Lung (tissue), 11 donors: ENCODE measurements at regions not wholly inside any gene's neighbourhood (a gene's known extent, or its start where the extent isn't known, plus 50 kb on each side); places are given as distances from the start of the nearest gene placed in this dataset.

Experiments
- ATAC-seq: fragments of 200-7000 bp; cut with Tn5 transposase; one replicate; pipeline ENCODE4 v1.9.1; 2020; ENCODE audit warnings: moderate number of reproducible peaks; ENCODE audit not compliant: insufficient read depth, low FRiP score
- DNase-seq, 3 donors: peaks; one replicate each; pipeline ENCODE4 v3.0.0-alpha.2; 2013 to 2017
- H3K27ac ChIP-seq, 2 donors: one replicate each; pipeline ENCODE4 v1.5.1; 2013; ENCODE audit warnings: mild to moderate bottlenecking in 2 of 2, moderate library complexity in 2 of 2, control low read depth in 1 of 2, inconsistent platforms in 1 of 2, low read depth in 1 of 2, low read length in 1 of 2
- H3K27me3 ChIP-seq, 3 donors: one replicate each; pipeline ENCODE4 v1.5.1; 2013; ENCODE audit warnings: low read length in 2 of 3; ENCODE audit not compliant: control insufficient read depth in 3 of 3, insufficient read depth in 3 of 3
- H3K36me3 ChIP-seq, 4 donors: one replicate each; pipeline ENCODE4 v1.5.1; 2013; ENCODE audit warnings: low read length in 4 of 4, mild to moderate bottlenecking in 1 of 4, moderate library complexity in 1 of 4; ENCODE audit not compliant: control insufficient read depth in 4 of 4, insufficient read depth in 4 of 4
- H3K4me1 ChIP-seq, 5 donors: one replicate each; pipeline ENCODE4 v1.5.1; 2013; ENCODE audit warnings: low read length in 5 of 5, mild to moderate bottlenecking in 2 of 5, moderate library complexity in 1 of 5; ENCODE audit not compliant: control insufficient read depth in 5 of 5, insufficient read depth in 5 of 5
- H3K4me3 ChIP-seq: one replicate; pipeline ENCODE4 v1.5.1; 2013; ENCODE audit warnings: mild to moderate bottlenecking, control low read depth, moderate library complexity
- H3K9ac ChIP-seq, 2 donors: one replicate each; pipeline ENCODE4 v1.5.1; 2013; ENCODE audit warnings: low read length in 2 of 2, control low read depth in 1 of 2; ENCODE audit not compliant: insufficient read depth in 1 of 2
- H3K9me3 ChIP-seq, 4 donors: one replicate each; pipeline ENCODE4 v1.5.1; 2013; ENCODE audit warnings: low read length in 3 of 4, mild to moderate bottlenecking in 1 of 4, moderate library complexity in 1 of 4; ENCODE audit not compliant: control insufficient read depth in 4 of 4, insufficient read depth in 3 of 4
- CTCF ChIP-seq: IDR thresholded peaks from 2 replicates; pipeline ENCODE4 v1.5.1; 2012; ENCODE audit warnings: mild to moderate bottlenecking; ENCODE audit errors: control extremely low read depth, extremely low read depth
- WGBS, 2 donors: extraction: QIAGEN DNeasy Blood & Tissue Kit; methylation state at CpG; one replicate each; pipeline ENCODE4 v1.1.7; 2013; 5-methylcytosine and 5-hydroxymethylcytosine counted together
- donor health status: control.
- donor health status: control.
- donor health status: Bipolar disorder and iron deficiency.
- donor health status: healthy.
- donor health status: DM: yes; HTN: yes; CAD: no.

- Histone ChIP-seq H3K36me3 (no peaks in the 10 kb centered on the region), H3K9me3 (no peaks in the 10 kb centered on the region), H3K27me3 (no peaks in the 10 kb centered on the region), H3K4me3 (no peak overlapping the region), H3K4me1 (no peaks in the 10 kb centered on the region), H3K9ac (no peak overlapping the region), H3K27ac (no peak overlapping the region)
- 52 to 77% methylated on average over 1 of the region's 1 CpG for WGBS, 2 donors
- no peak for TF ChIP-seq CTCF
- ATAC-seq (no peak), DNase-seq (no peak)
Observed at GRCh38 chr4:63619771-63620170, 789.5 kb downstream of the TECRL start.

DNA sequence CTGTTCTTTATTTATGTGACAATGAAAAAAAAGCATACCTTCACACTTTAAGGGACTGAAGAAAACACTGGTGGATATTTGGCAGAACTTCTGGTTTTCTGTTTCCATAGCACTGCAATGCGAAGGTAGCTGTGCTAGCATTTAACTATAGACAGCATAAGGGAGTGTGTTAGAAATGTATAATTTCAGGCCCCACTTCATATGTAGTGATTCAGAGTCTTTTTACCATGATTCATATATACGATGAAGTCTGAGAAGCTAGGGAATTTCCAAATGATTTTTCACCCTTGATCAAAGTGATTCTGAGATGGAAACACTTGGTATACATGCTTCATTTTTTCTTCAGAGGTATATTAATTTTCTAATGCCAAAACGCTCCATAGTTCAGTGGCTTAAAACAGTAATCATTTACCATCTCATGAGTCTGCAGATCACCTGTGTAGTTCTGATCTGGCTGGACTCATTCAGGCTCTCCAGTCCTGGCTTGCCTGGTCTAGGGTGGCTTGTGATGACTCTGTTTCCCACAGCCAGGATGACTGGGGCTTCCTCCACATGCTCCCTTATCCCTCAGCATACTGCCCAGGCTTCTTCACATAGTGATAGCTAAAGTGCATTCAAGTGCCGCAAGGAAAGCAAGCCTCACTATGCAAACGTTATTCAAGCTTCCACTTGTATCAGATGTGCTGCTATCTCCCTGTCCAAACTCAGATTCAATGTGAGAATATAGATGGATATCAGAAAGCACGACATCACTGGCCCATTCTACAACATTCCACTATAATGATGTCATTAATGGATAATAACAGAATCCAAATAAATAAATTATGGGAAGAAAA, 790.1 kb downstream of the TECRL start:
- Histone ChIP-seq H3K4me3 (no peak overlapping the region), H3K27ac (no peak overlapping the region), H3K36me3 (no peaks in the 10 kb centered on the region), H3K4me1 (no peaks in the 10 kb centered on the region), H3K27me3 (no peaks in the 10 kb centered on the region), H3K9ac (no peak overlapping the region), H3K9me3 (no peaks in the 10 kb centered on the region)
- ATAC-seq (no peak), DNase-seq (no peak)
- 43 to 63% methylated on average over 6 of the region's 6 CpGs for WGBS, 2 donors
- no peak for TF ChIP-seq CTCF

- ATAC-seq (no peak), DNase-seq (no peak)
- no peak for TF ChIP-seq CTCF
- H3K27me3 ChIP-seq, result no peaks in the 10 kb centered on the region
- no peaks in the 10 kb centered on the region for H3K9me3 ChIP-seq
- WGBS, 2 donors, result 59 to 74% methylated on average over 9 of the region's 9 CpGs
- no peak overlapping the region for H3K9ac ChIP-seq
- H3K4me3 ChIP-seq, result no peak overlapping the region
- H3K36me3 ChIP-seq, result no peaks in the 10 kb centered on the region
- H3K4me1 ChIP-seq, result no peaks in the 10 kb centered on the region
- no peak overlapping the region for H3K27ac ChIP-seq
Observed at GRCh38 chr4:63607169-63607872, 801.9 kb downstream of the TECRL start.
